Naive thymus-derived CD4-positive, alpha-beta T cell (primary cell): ENCODE measurements at regions not wholly inside any gene's neighbourhood (a gene's known extent, or its start where the extent isn't known, plus 50 kb on each side); places are given as distances from the start of the nearest gene placed in this dataset.

Experiments used
- ATAC-seq: fragments of 150-1000 bp; cut with Tn5 transposase; 2 replicates; pipeline ENCODE4 v1.10.0; 2021; ENCODE audit warnings: mild to moderate bottlenecking, moderate library complexity
- CTCF ChIA-PET: fragments of 350-600 bp; sonication (Branson Sonifier 250); formaldehyde crosslinking; loops from one replicate; lab custom pipeline; 2021; ENCODE audit warnings: antibody characterized with exemption; lab: Charles Lee
- POLR2A ChIA-PET: fragments of 350-600 bp; sonication (Branson Sonifier 250); formaldehyde crosslinking; loops from one replicate; lab custom pipeline; 2021; ENCODE audit warnings: antibody characterized with exemption, inconsistent platforms; lab: Charles Lee
- DNase-seq, 9 donors: peaks; one replicate each; pipeline versions ENCODE4 v3.0.0 to v3.0.0-alpha.2; 2020 to 2022; ENCODE audit warnings: mixed read lengths in 1 of 9
- H3K27ac ChIP-seq: one replicate; pipeline ENCODE4 v1.7.0; 2013; ENCODE audit warnings: mild to moderate bottlenecking, low read depth, low read length, moderate library complexity
- H3K27me3 ChIP-seq, 2 donors: one replicate each; pipeline ENCODE4 v1.7.0; 2013; ENCODE audit warnings: low read length in 2 of 2, mild to moderate bottlenecking in 2 of 2, moderate library complexity in 2 of 2; ENCODE audit not compliant: control insufficient read depth in 2 of 2, insufficient read depth in 2 of 2
- H3K36me3 ChIP-seq, 3 experiments: 1 replicate in 2 of 3; 2 replicates in 1 of 3; pipeline ENCODE4 v1.7.0; 2013; ENCODE audit warnings: low read length in 3 of 3, mild to moderate bottlenecking in 3 of 3, moderate library complexity in 1 of 3; ENCODE audit not compliant: insufficient read depth in 3 of 3, control insufficient read depth in 2 of 3
- H3K4me1 ChIP-seq, 2 donors: one replicate each; pipeline ENCODE4 v1.7.0; 2013; ENCODE audit warnings: low read length in 2 of 2, mild to moderate bottlenecking in 2 of 2, moderate library complexity in 1 of 2; ENCODE audit not compliant: control insufficient read depth in 2 of 2, insufficient read depth in 2 of 2
- H3K4me3 ChIP-seq: 2 replicates; pipeline ENCODE4 v1.7.0; 2013; ENCODE audit warnings: mild to moderate bottlenecking, low read length
- H3K9me3 ChIP-seq, 3 experiments: 1 replicate in 2 of 3; 2 replicates in 1 of 3; pipeline ENCODE4 v1.7.0; 2013; ENCODE audit warnings: low read length in 3 of 3; ENCODE audit not compliant: control insufficient read depth in 2 of 3
- H3K27ac Mint-ChIP-seq, 9 donors: one replicate each; pipeline ENCODE4 v1.8.0; 2020 to 2022; ENCODE audit warnings: mixed read lengths in 9 of 9, mild to moderate bottlenecking in 8 of 9, moderate library complexity in 5 of 9, inconsistent platforms in 2 of 9
- H3K27me3 Mint-ChIP-seq, 5 donors: one replicate each; pipeline ENCODE4 v1.8.0; 2021 to 2022; ENCODE audit warnings: mixed read lengths in 5 of 5, mild to moderate bottlenecking in 1 of 5
- H3K36me3 Mint-ChIP-seq, 5 donors: one replicate each; pipeline ENCODE4 v1.8.0; 2020 to 2022; ENCODE audit warnings: mixed read lengths in 5 of 5, mild to moderate bottlenecking in 3 of 5, inconsistent platforms in 1 of 5
- H3K4me1 Mint-ChIP-seq, 7 donors: one replicate each; pipeline ENCODE4 v1.8.0; 2020 to 2022; ENCODE audit warnings: mixed read lengths in 7 of 7, mild to moderate bottlenecking in 3 of 7, inconsistent platforms in 1 of 7
- H3K4me3 Mint-ChIP-seq, 10 donors: one replicate each; pipeline ENCODE4 v1.8.0; 2020 to 2022; ENCODE audit warnings: mild to moderate bottlenecking in 10 of 10, mixed read lengths in 10 of 10, moderate library complexity in 6 of 10, inconsistent platforms in 2 of 10
- H3K9me3 Mint-ChIP-seq, 11 donors: one replicate each; pipeline ENCODE4 v1.8.0; 2020 to 2022; ENCODE audit warnings: mixed read lengths in 11 of 11, mild to moderate bottlenecking in 4 of 11, inconsistent platforms in 1 of 11, moderate library complexity in 1 of 11
- intact Hi-C, 2 donors: fragments of 100-400 bp; cut with micrococcal nuclease; formaldehyde crosslinking; loops; one replicate each; pipeline ENCODE4 v1.15.1; 2023

GRCh38 chr6:154908723-154909122 is 86.4 kb upstream of the TIAM2 start:
- CTCF ChIA-PET = no interaction called here
- Mint-ChIP-seq H3K27me3 (no peaks in the 10 kb centered on the region), H3K9me3 (no peaks in the 10 kb centered on the region), H3K36me3 (peaks cover 0 to 29% (median 4%) of the 10 kb centered on the region in 5 donors), H3K4me1 (peaks cover 0 to 1% (median 0%) of the 10 kb centered on the region in 7 donors), H3K4me3 (no peak overlapping the region), H3K27ac (no peak overlapping the region)
- no peaks in the 10 kb centered on the region for H3K36me3 ChIP-seq
- no peaks in the 10 kb centered on the region for H3K4me1 ChIP-seq
- ATAC-seq (no peak), DNase-seq (no peak)
- no peaks in the 10 kb centered on the region for H3K27me3 ChIP-seq
- no peak overlapping the region for H3K4me3 ChIP-seq
- POLR2A ChIA-PET = no interaction called here
- intact Hi-C loops = no loop called here
- H3K9me3 ChIP-seq = no peaks in the 10 kb centered on the region
- no peak overlapping the region for H3K27ac ChIP-seq

GRCh38 chr6:154909311-154909710 is 85.8 kb upstream of the TIAM2 start:
- H3K27me3 ChIP-seq = no peaks in the 10 kb centered on the region
- no peak overlapping the region for H3K27ac ChIP-seq
- H3K4me1 ChIP-seq = no peaks in the 10 kb centered on the region
- no peaks in the 10 kb centered on the region for H3K36me3 ChIP-seq
- Mint-ChIP-seq H3K36me3 (peaks cover 0 to 28% (median 4%) of the 10 kb centered on the region in 5 donors), H3K4me3 (no peak overlapping the region), H3K27ac (no peak overlapping the region), H3K27me3 (no peaks in the 10 kb centered on the region), H3K4me1 (peaks cover 0 to 1% (median 0%) of the 10 kb centered on the region in 7 donors), H3K9me3 (no peaks in the 10 kb centered on the region)
- no peak for DNase-seq
- H3K9me3 ChIP-seq = no peaks in the 10 kb centered on the region
- no peak for ATAC-seq
- CTCF ChIA-PET = no interaction called here
- intact Hi-C loops = no loop called here
- H3K4me3 ChIP-seq = no peak overlapping the region
- POLR2A ChIA-PET = no interaction called here

- no peak for DNase-seq
- ATAC-seq = no peak
- H3K9me3 ChIP-seq = no peaks in the 10 kb centered on the region
- Mint-ChIP-seq H3K27me3 (no peaks in the 10 kb centered on the region), H3K36me3 (peaks cover 0 to 23% (median 4%) of the 10 kb centered on the region in 5 donors), H3K27ac (no peak overlapping the region), H3K4me1 (peaks cover 0 to 1% (median 0%) of the 10 kb centered on the region in 7 donors), H3K9me3 (no peaks in the 10 kb centered on the region), H3K4me3 (no peak overlapping the region)
- no peaks in the 10 kb centered on the region for H3K36me3 ChIP-seq
- CTCF ChIA-PET = no interaction called here
- no peak overlapping the region for H3K4me3 ChIP-seq
- intact Hi-C loops = no loop called here
- H3K27me3 ChIP-seq = no peaks in the 10 kb centered on the region
- POLR2A ChIA-PET = no interaction called here
- no peak overlapping the region for H3K27ac ChIP-seq
- H3K4me1 ChIP-seq = no peaks in the 10 kb centered on the region
These were observed 85.3 kb upstream of the TIAM2 start for GRCh38 chr6:154909821-154910220.

- POLR2A ChIA-PET = no interaction called here
- no peak for DNase-seq
- H3K9me3 ChIP-seq = no peaks in the 10 kb centered on the region
- H3K4me1 Mint-ChIP-seq = peaks cover 0 to 4% (median 0%) of the 10 kb centered on the region in 7 donors
- H3K27ac ChIP-seq = no peak overlapping the region
- H3K36me3 Mint-ChIP-seq = peaks cover 0 to 27% (median 4%) of the 10 kb centered on the region in 5 donors
- CTCF ChIA-PET = no interaction called here
- H3K4me1 ChIP-seq = no peaks in the 10 kb centered on the region
- intact Hi-C loops = no loop called here
- no peak overlapping the region for H3K27ac Mint-ChIP-seq
- H3K36me3 ChIP-seq = no peaks in the 10 kb centered on the region
- no peak for ATAC-seq
- H3K9me3 Mint-ChIP-seq = no peaks in the 10 kb centered on the region
- no peaks in the 10 kb centered on the region for H3K27me3 ChIP-seq
- H3K4me3 ChIP-seq = no peak overlapping the region
- no peak overlapping the region for H3K4me3 Mint-ChIP-seq
- H3K27me3 Mint-ChIP-seq = no peaks in the 10 kb centered on the region
These were observed 80.8 kb upstream of the TIAM2 start for GRCh38 chr6:154914288-154914687.

GRCh38 chr6:154916857-154917256 is 78.3 kb upstream of the TIAM2 start:
- Mint-ChIP-seq H3K4me1 (peaks cover 0 to 17% (median 7%) of the 10 kb centered on the region in 7 donors), H3K27ac (no peak overlapping the region), H3K27me3 (no peaks in the 10 kb centered on the region), H3K36me3 (peaks cover 0 to 22% (median 0%) of the 10 kb centered on the region in 5 donors), H3K4me3 (no peak overlapping the region), H3K9me3 (no peaks in the 10 kb centered on the region)
- POLR2A ChIA-PET = no interaction called here
- no peaks in the 10 kb centered on the region for H3K4me1 ChIP-seq
- CTCF ChIA-PET = interaction anchor here (1.0 kb wide), 1 partner anchor 13 kb away, joined by 3 read pairs; no protein-coding TSS in a partner anchor
- ATAC-seq (no peak), DNase-seq (no peak)
- no peak overlapping the region for H3K4me3 ChIP-seq
- H3K9me3 ChIP-seq = no peaks in the 10 kb centered on the region
- no peak overlapping the region for H3K27ac ChIP-seq
- H3K27me3 ChIP-seq = no peaks in the 10 kb centered on the region
- intact Hi-C loops = no loop called here
- no peaks in the 10 kb centered on the region for H3K36me3 ChIP-seq

- Mint-ChIP-seq H3K4me3 (no peak overlapping the region), H3K36me3 (peaks cover 0 to 15% (median 0%) of the 10 kb centered on the region in 5 donors), H3K9me3 (no peaks in the 10 kb centered on the region), H3K4me1 (peaks cover 0 to 23% (median 10%) of the 10 kb centered on the region in 7 donors), H3K27ac (peak overlapping the region in 2 of 9 donors; percentile 8 to 30), H3K27me3 (no peaks in the 10 kb centered on the region)
- Histone ChIP-seq H3K27me3 (no peaks in the 10 kb centered on the region), H3K4me1 (no peaks in the 10 kb centered on the region), H3K9me3 (no peaks in the 10 kb centered on the region), H3K27ac (no peak overlapping the region), H3K4me3 (no peak overlapping the region), H3K36me3 (no peaks in the 10 kb centered on the region)
- ATAC-seq (no peak), DNase-seq (no peak)
- intact Hi-C loops = no loop called here
- ChIA-PET CTCF (no interaction called here), POLR2A (no interaction called here)
These were observed 77.2 kb upstream of the TIAM2 start for GRCh38 chr6:154917941-154918340.

GRCh38 chr6:154919806-154920205 is 75.3 kb upstream of the TIAM2 start:
- Histone ChIP-seq H3K36me3 (no peaks in the 10 kb centered on the region), H3K9me3 (no peaks in the 10 kb centered on the region), H3K4me3 (no peak overlapping the region), H3K27me3 (no peaks in the 10 kb centered on the region), H3K4me1 (no peaks in the 10 kb centered on the region), H3K27ac (no peak overlapping the region)
- intact Hi-C loops = loop anchor here (10.0 kb wide), 3 partner anchors 245 to 605 kb away; no protein-coding TSS in a partner anchor
- Mint-ChIP-seq H3K4me1 (peaks cover 0 to 32% (median 14%) of the 10 kb centered on the region in 7 donors), H3K4me3 (no peak overlapping the region), H3K9me3 (peaks cover 0 to 1% (median 0%) of the 10 kb centered on the region in 11 donors), H3K27me3 (no peaks in the 10 kb centered on the region), H3K27ac (no peak overlapping the region), H3K36me3 (peaks cover 0 to 10% (median 0%) of the 10 kb centered on the region in 5 donors)
- no peak for ATAC-seq
- POLR2A ChIA-PET = no interaction called here
- CTCF ChIA-PET = no interaction called here
- DNase-seq = no peak
